ENCODE measurements at regions not wholly inside any gene's neighbourhood (a gene's known extent, or its start where the extent isn't known, plus 50 kb on each side); places are given as distances from the start of the nearest gene placed in this dataset.

- DNase-seq (ENCODE audit: low read depth) = peak; percentile 95
- no peak for TF ChIP-seq CTCF (conservative IDR thresholded peaks at IDR 0.05; ENCODE audit: low read depth, low read length)
- H3K4me3 ChIP-seq (ENCODE audit: low read depth, low read length) = no peak overlapping the region
Observed at GRCh38 chr4:102439812-102440211, 61.3 kb upstream of the NFKB1 start.

GRCh38 chr4:102440498-102440897 is 60.7 kb upstream of the NFKB1 start:
- TF ChIP-seq CTCF (conservative IDR thresholded peaks at IDR 0.05; ENCODE audit: low read depth, low read length) = no peak
- DNase-seq (ENCODE audit: low read depth) = no peak
- H3K4me3 ChIP-seq (ENCODE audit: low read depth, low read length) = no peak overlapping the region

- TF ChIP-seq CTCF (conservative IDR thresholded peaks at IDR 0.05; ENCODE audit: low read depth, low read length) = no peak
- no peak overlapping the region for H3K4me3 ChIP-seq (ENCODE audit: low read depth, low read length)
- no peak for DNase-seq (ENCODE audit: low read depth)
Observed at GRCh38 chr4:102441978-102442911, 58.9 kb upstream of the NFKB1 start.

- no peak for TF ChIP-seq CTCF (conservative IDR thresholded peaks at IDR 0.05; ENCODE audit: low read depth, low read length)
- no peak for DNase-seq (ENCODE audit: low read depth)
- no peak overlapping the region for H3K4me3 ChIP-seq (ENCODE audit: low read depth, low read length)
Observed at GRCh38 chr4:102444752-102445151, 56.4 kb upstream of the NFKB1 start.

GRCh38 chr4:102445213-102445612 is 55.9 kb upstream of the NFKB1 start:
- DNase-seq (ENCODE audit: low read depth) = no peak

GRCh38 chr4:102447413-102447812 is 53.7 kb upstream of the NFKB1 start:
- DNase-seq (ENCODE audit: low read depth) = no peak
- no peak for TF ChIP-seq CTCF (conservative IDR thresholded peaks at IDR 0.05; ENCODE audit: low read depth, low read length)
- H3K4me3 ChIP-seq (ENCODE audit: low read depth, low read length) = no peak overlapping the region

More at GRCh38 chr4:102445213-102445612, 55.9 kb upstream of the NFKB1 start:
- no peak for TF ChIP-seq CTCF (conservative IDR thresholded peaks at IDR 0.05; ENCODE audit: low read depth, low read length)
- no peak overlapping the region for H3K4me3 ChIP-seq (ENCODE audit: low read depth, low read length)
